Endothelial cell (in vitro differentiated cells): ENCODE measurements at regions not wholly inside any gene's neighbourhood (a gene's known extent, or its start where the extent isn't known, plus 50 kb on each side); places are given as distances from the start of the nearest gene placed in this dataset.

ENCODE experiments used
- DNase-seq: peaks from one replicate; pipeline ENCODE4 v3.0.0; 2021; ENCODE audit warnings: low spot score
- H3K27ac Mint-ChIP-seq: one replicate; pipeline ENCODE4 v1.8.0; 2021; ENCODE audit warnings: mixed read lengths, inconsistent platforms; ENCODE audit not compliant: unreplicated experiment
- H3K27me3 Mint-ChIP-seq: one replicate; pipeline ENCODE4 v1.8.0; 2021; ENCODE audit warnings: mild to moderate bottlenecking, moderate library complexity, mixed read lengths, inconsistent platforms; ENCODE audit not compliant: unreplicated experiment
- H3K36me3 Mint-ChIP-seq: one replicate; pipeline ENCODE4 v1.8.0; 2021; ENCODE audit warnings: mild to moderate bottlenecking, low read depth, mixed read lengths, inconsistent platforms; ENCODE audit not compliant: unreplicated experiment
- H3K4me1 Mint-ChIP-seq: one replicate; pipeline ENCODE4 v1.8.0; 2021; ENCODE audit warnings: mild to moderate bottlenecking, mixed read lengths, inconsistent platforms; ENCODE audit not compliant: unreplicated experiment
- H3K4me3 Mint-ChIP-seq: one replicate; pipeline ENCODE4 v1.8.0; 2021; ENCODE audit warnings: mild to moderate bottlenecking, mixed read lengths, inconsistent platforms; ENCODE audit not compliant: unreplicated experiment
- H3K9me3 Mint-ChIP-seq: one replicate; pipeline ENCODE4 v1.8.0; 2021; ENCODE audit warnings: mixed read lengths, inconsistent platforms; ENCODE audit not compliant: unreplicated experiment
- CTCF ChIP-seq: fragments of 200-600 bp; sonication (generic); IDR thresholded peaks from one replicate; pipeline ENCODE4 v1.5.0; 2021; ENCODE audit warnings: antibody characterized with exemption; ENCODE audit not compliant: unreplicated experiment

GRCh38 chr18:34493566-34494358 lies 216.3 kb upstream of the DTNA start:
- peaks cover 3% of the 10 kb centered on the region for H3K27me3 Mint-ChIP-seq
- H3K36me3 Mint-ChIP-seq: no peaks in the 10 kb centered on the region
- H3K9me3 Mint-ChIP-seq: no peaks in the 10 kb centered on the region
- H3K4me1 Mint-ChIP-seq: peaks cover 12% of the 10 kb centered on the region
- H3K27ac Mint-ChIP-seq: no peak overlapping the region
- peak; percentile 44 for DNase-seq
- peak overlapping the region; percentile 91 for H3K4me3 Mint-ChIP-seq
- TF ChIP-seq CTCF: no peak

- H3K4me3 Mint-ChIP-seq: peak overlapping the region; percentile 91
- DNase-seq: no peak
- peaks cover 12% of the 10 kb centered on the region for H3K4me1 Mint-ChIP-seq
- H3K9me3 Mint-ChIP-seq: no peaks in the 10 kb centered on the region
- no peaks in the 10 kb centered on the region for H3K36me3 Mint-ChIP-seq
- H3K27me3 Mint-ChIP-seq: peaks cover 3% of the 10 kb centered on the region
- TF ChIP-seq CTCF: no peak
- peak overlapping the region; percentile 50 for H3K27ac Mint-ChIP-seq
Measured at GRCh38 chr18:34494359-34494696, 215.8 kb upstream of the DTNA start.

- H3K4me3 Mint-ChIP-seq: no peak overlapping the region
Measured at GRCh38 chr18:34495506-34495905, 214.6 kb upstream of the DTNA start.

DNA sequence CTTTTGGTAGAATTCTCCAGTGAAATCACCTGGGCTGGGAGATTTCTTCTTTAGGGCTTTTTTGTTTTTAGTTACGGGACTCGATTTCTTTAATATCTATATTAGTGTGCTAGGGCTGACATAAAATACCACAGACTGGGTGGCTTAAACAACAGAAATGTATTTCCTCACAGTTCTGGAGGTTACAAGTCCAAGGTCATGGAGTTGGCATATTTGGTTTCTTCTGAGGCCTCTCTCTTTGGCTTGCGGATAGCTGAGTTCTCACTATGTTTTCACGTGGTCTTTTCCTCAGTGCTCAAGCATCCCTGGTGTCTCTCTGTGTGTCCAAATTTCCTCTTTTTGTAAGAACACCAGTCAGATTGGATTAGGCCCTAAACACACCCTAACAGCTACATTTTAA lies 208.5 kb upstream of the DTNA start:
- DNase-seq: no peak
- no peak for TF ChIP-seq CTCF
- H3K4me3 Mint-ChIP-seq: no peak overlapping the region
- H3K9me3 Mint-ChIP-seq: no peaks in the 10 kb centered on the region
- no peak overlapping the region for H3K27ac Mint-ChIP-seq
- no peaks in the 10 kb centered on the region for H3K36me3 Mint-ChIP-seq
- H3K4me1 Mint-ChIP-seq: no peaks in the 10 kb centered on the region
- no peaks in the 10 kb centered on the region for H3K27me3 Mint-ChIP-seq

More at GRCh38 chr18:34495506-34495905, 214.6 kb upstream of the DTNA start:
- Mint-ChIP-seq H3K27me3 (peaks cover 3% of the 10 kb centered on the region), H3K27ac (no peak overlapping the region), H3K9me3 (no peaks in the 10 kb centered on the region), H3K4me1 (peaks cover 12% of the 10 kb centered on the region), H3K36me3 (no peaks in the 10 kb centered on the region)
- DNase-seq: no peak
- TF ChIP-seq CTCF: no peak

DNA sequence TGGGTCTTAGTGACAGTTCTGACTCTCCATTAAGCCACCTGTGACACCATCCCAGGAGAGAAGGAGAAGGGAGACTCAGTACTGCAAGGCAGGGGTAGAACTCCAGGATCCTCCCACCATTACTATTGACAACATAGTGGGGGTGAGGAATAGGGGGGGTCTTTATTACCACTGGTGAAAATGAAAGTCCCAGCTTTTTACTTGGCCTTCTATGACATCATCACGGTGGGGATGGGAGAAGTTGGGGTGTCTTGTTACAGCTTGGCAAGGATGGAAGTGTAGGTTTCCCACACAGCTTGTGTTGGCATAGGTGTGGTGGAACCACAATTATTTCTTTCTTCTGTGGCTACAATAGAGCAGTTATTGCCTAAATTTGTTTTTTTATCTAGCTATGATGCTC lies 203.9 kb upstream of the DTNA start:
- DNase-seq: no peak
- no peaks in the 10 kb centered on the region for H3K4me1 Mint-ChIP-seq
- no peaks in the 10 kb centered on the region for H3K27me3 Mint-ChIP-seq
- no peaks in the 10 kb centered on the region for H3K9me3 Mint-ChIP-seq
- no peak overlapping the region for H3K27ac Mint-ChIP-seq
- no peak for TF ChIP-seq CTCF
- no peak overlapping the region for H3K4me3 Mint-ChIP-seq
- H3K36me3 Mint-ChIP-seq: no peaks in the 10 kb centered on the region
